H9 (cell line): ENCODE measurements at regions not wholly inside any gene's neighbourhood (a gene's known extent, or its start where the extent isn't known, plus 50 kb on each side); places are given as distances from the start of the nearest gene placed in this dataset.

Source experiments
- DNase-seq: peaks from one replicate; pipeline ENCODE4 v3.0.0-alpha.2; 2017
- H2AFZ ChIP-seq: one replicate; pipeline ENCODE4 v1.6.1; 2013; ENCODE audit warnings: mild to moderate bottlenecking, low read length, control low read depth, moderate library complexity
- H2AK5ac ChIP-seq: 2 replicates; pipeline ENCODE4 v1.6.1; 2013; ENCODE audit warnings: low read length, control low read depth, mixed read lengths; ENCODE audit not compliant: insufficient read length
- H2BK120ac ChIP-seq: one replicate; pipeline ENCODE4 v1.6.1; 2013; ENCODE audit warnings: low read depth, mild to moderate bottlenecking, low read length, control low read depth, inconsistent platforms; ENCODE audit not compliant: poor library complexity, severe bottlenecking
- H2BK12ac ChIP-seq: 2 replicates; pipeline ENCODE4 v1.6.1; 2013; ENCODE audit warnings: low read length, control low read depth, mixed read lengths, low read depth; ENCODE audit not compliant: insufficient read length
- H2BK15ac ChIP-seq: 2 replicates; pipeline ENCODE4 v1.6.1; 2013; ENCODE audit warnings: low read depth, low read length, control low read depth
- H2BK20ac ChIP-seq: one replicate; pipeline ENCODE4 v1.6.1; 2013; ENCODE audit warnings: low read depth, mild to moderate bottlenecking, low read length, control low read depth, inconsistent platforms; ENCODE audit not compliant: poor library complexity, severe bottlenecking
- H2BK5ac ChIP-seq: 2 replicates; pipeline ENCODE4 v1.6.1; 2013; ENCODE audit warnings: low read length, control low read depth, mixed read lengths; ENCODE audit not compliant: insufficient read length
- H3K14ac ChIP-seq: 2 replicates; pipeline ENCODE4 v1.6.1; 2013; ENCODE audit warnings: low read length, control low read depth; ENCODE audit not compliant: insufficient read depth
- H3K18ac ChIP-seq: 2 replicates; pipeline ENCODE4 v1.6.1; 2013; ENCODE audit warnings: low read depth, mild to moderate bottlenecking, mixed read lengths, low read length, control low read depth; ENCODE audit not compliant: insufficient read length
- H3K23ac ChIP-seq: 2 replicates; pipeline ENCODE4 v1.6.1; 2013; ENCODE audit warnings: low read length, control low read depth, mixed read lengths, low read depth; ENCODE audit not compliant: insufficient read length
- H3K23me2 ChIP-seq: 2 replicates; pipeline ENCODE4 v1.6.1; 2013; ENCODE audit warnings: low read depth, mild to moderate bottlenecking, mixed read lengths, low read length, control low read depth; ENCODE audit not compliant: insufficient read length, poor library complexity, severe bottlenecking
- H3K27ac ChIP-seq: 2 replicates; pipeline ENCODE4 v1.5.1; 2013; ENCODE audit warnings: low read length, control low read depth, mixed read lengths, low read depth; ENCODE audit not compliant: insufficient read length
- H3K27me3 ChIP-seq: 2 replicates; pipeline ENCODE4 v1.6.1; 2013; ENCODE audit warnings: low read length, control low read depth, inconsistent platforms; ENCODE audit not compliant: insufficient read depth
- H3K4ac ChIP-seq: 2 replicates; pipeline ENCODE4 v1.6.1; 2013; ENCODE audit warnings: low read depth, mild to moderate bottlenecking, control low read depth, inconsistent platforms, low read length, moderate library complexity
- H3K4me1 ChIP-seq: 2 replicates; pipeline ENCODE4 v1.6.1; 2013; ENCODE audit warnings: low read length, control low read depth, inconsistent platforms; ENCODE audit not compliant: insufficient read depth
- H3K4me2 ChIP-seq: 2 replicates; pipeline ENCODE4 v1.6.1; 2013; ENCODE audit warnings: low read length, control low read depth, mixed read lengths; ENCODE audit not compliant: insufficient read length, insufficient read depth
- H3K56ac ChIP-seq: 2 replicates; pipeline ENCODE4 v1.6.1; 2013; ENCODE audit warnings: low read depth, mild to moderate bottlenecking, mixed read lengths, low read length, control low read depth; ENCODE audit not compliant: insufficient read length
- H3K79me1 ChIP-seq: 2 replicates; pipeline ENCODE4 v1.6.1; 2013; ENCODE audit warnings: low read depth, mild to moderate bottlenecking, moderate library complexity, low read length, control low read depth, inconsistent platforms; ENCODE audit not compliant: insufficient read depth, poor library complexity, severe bottlenecking
- H3K79me2 ChIP-seq: 2 replicates; pipeline ENCODE4 v1.6.1; 2013; ENCODE audit warnings: low read length, control low read depth, inconsistent platforms; ENCODE audit not compliant: insufficient read depth
- H3K9ac ChIP-seq: 2 replicates; pipeline ENCODE4 v1.6.1; 2013; ENCODE audit warnings: low read length, control low read depth, mixed read lengths; ENCODE audit not compliant: insufficient read length; ENCODE audit errors: extremely low read depth
- H3K9me3 ChIP-seq: one replicate; pipeline ENCODE4 v1.6.1; 2013; ENCODE audit warnings: low read depth, low read length, inconsistent platforms; ENCODE audit not compliant: control insufficient read depth
- H3T11ph ChIP-seq: one replicate; pipeline ENCODE4 v1.6.1; 2013; ENCODE audit warnings: mild to moderate bottlenecking, low read length, control low read depth, inconsistent platforms
- H4K20me1 ChIP-seq: one replicate; pipeline ENCODE4 v1.6.1; 2013; ENCODE audit not compliant: control insufficient read depth, insufficient read length, insufficient read depth
- H4K5ac ChIP-seq: 2 replicates; pipeline ENCODE4 v1.6.1; 2013; ENCODE audit warnings: low read depth, mild to moderate bottlenecking, mixed read lengths, low read length, control low read depth; ENCODE audit not compliant: insufficient read length
- H4K8ac ChIP-seq: replicated peaks from 2 replicates; pipeline ENCODE4 v1.6.1; 2013; ENCODE audit warnings: low read length, control low read depth, mixed read lengths, low read depth; ENCODE audit not compliant: insufficient read length
- H4K91ac ChIP-seq: 2 replicates; pipeline ENCODE4 v1.6.1; 2013; ENCODE audit warnings: low read depth, mild to moderate bottlenecking, moderate library complexity, mixed read lengths, low read length, control low read depth; ENCODE audit not compliant: insufficient read length
- H3K27ac Mint-ChIP-seq, 3 experiments: 2 replicates in 2 of 3; 3 replicates in 1 of 3; pipeline ENCODE4 v1.8.0; 2020 to 2021; ENCODE audit warnings: mixed read lengths in 3 of 3, mild to moderate bottlenecking in 1 of 3, moderate library complexity in 1 of 3
- H3K27me3 Mint-ChIP-seq: 2 replicates; pipeline ENCODE4 v1.8.0; 2021; ENCODE audit warnings: low read depth, mild to moderate bottlenecking, moderate library complexity, mixed read lengths
- H3K36me3 Mint-ChIP-seq, 3 experiments: 2 replicates in 2 of 3; 3 replicates in 1 of 3; pipeline ENCODE4 v1.8.0; 2020 to 2021; ENCODE audit warnings: low read depth in 3 of 3, mixed read lengths in 3 of 3; ENCODE audit not compliant: insufficient read depth in 1 of 3
- H3K4me1 Mint-ChIP-seq, 2 experiments: 2 replicates each; pipeline ENCODE4 v1.8.0; 2020; ENCODE audit warnings: mixed read lengths in 2 of 2
- H3K4me3 Mint-ChIP-seq, 2 experiments: 2 replicates in 1 of 2; 3 replicates in 1 of 2; pipeline ENCODE4 v1.8.0; 2020 to 2021; ENCODE audit warnings: mild to moderate bottlenecking in 2 of 2, mixed read lengths in 2 of 2, moderate library complexity in 1 of 2
- H3K9me3 Mint-ChIP-seq, 2 experiments: 2 replicates in 1 of 2; 3 replicates in 1 of 2; pipeline ENCODE4 v1.8.0; 2020; ENCODE audit warnings: mild to moderate bottlenecking in 2 of 2, mixed read lengths in 2 of 2, moderate library complexity in 1 of 2
- CTCF ChIP-seq: fragments of 200-600 bp; sonication (generic); conservative IDR thresholded peaks from 3 replicates; pipeline ENCODE4 v1.8.0; 2021; ENCODE audit warnings: antibody characterized with exemption, mild to moderate bottlenecking
- WGBS: extraction: QIAGEN DNeasy Blood & Tissue Kit; methylation state at CpG from one replicate; pipeline ENCODE4 v1.1.7; 2013; ENCODE audit warnings: missing lambda C conversion rate, low lambda C conversion rate, mixed read lengths; ENCODE audit not compliant: insufficient read length; ENCODE audit errors: extremely low coverage; 5-methylcytosine and 5-hydroxymethylcytosine counted together

- Histone ChIP-seq H3K4me1 (no peaks in the 10 kb centered on the region), H3K79me2 (no peaks in the 10 kb centered on the region), H2BK12ac (no peak overlapping the region), H3K27ac (no peak overlapping the region), H2AFZ (no peak overlapping the region), H3K14ac (no peak overlapping the region), H4K8ac (no peak overlapping the region), H3K23ac (no peak overlapping the region), H3K23me2 (no peaks in the 10 kb centered on the region), H3K9me3 (no peaks in the 10 kb centered on the region), H2BK15ac (no peak overlapping the region), H3K56ac (no peak overlapping the region), H3K18ac (no peak overlapping the region), H2BK120ac (no peak overlapping the region), H3K4me2 (no peak overlapping the region), H3K4ac (no peak overlapping the region), H3T11ph (no peak overlapping the region), H2BK20ac (no peak overlapping the region), H3K9ac (no peak overlapping the region), H3K79me1 (no peaks in the 10 kb centered on the region), H4K91ac (no peak overlapping the region), H2BK5ac (no peak overlapping the region), H4K20me1 (no peaks in the 10 kb centered on the region), H2AK5ac (no peak overlapping the region), H4K5ac (no peak overlapping the region), H3K27me3 (no peaks in the 10 kb centered on the region)
- H3K4me3 Mint-ChIP-seq, result no peak overlapping the region
- H3K27me3 Mint-ChIP-seq, result peaks cover 16% of the 10 kb centered on the region
- TF ChIP-seq CTCF, result no peak
- H3K4me1 Mint-ChIP-seq, result peaks cover 11 to 36% of the 10 kb centered on the region in 2 experiments
- no peak for DNase-seq
- no CpG with 5 or more reads among the region's 3 CpGs for WGBS
- H3K9me3 Mint-ChIP-seq, result no peaks in the 10 kb centered on the region
- H3K36me3 Mint-ChIP-seq, result no peaks in the 10 kb centered on the region
- no peak overlapping the region for H3K27ac Mint-ChIP-seq
Measured at GRCh38 chr5:172561151-172561550, 79.9 kb upstream of the NEURL1B start.
